IMR-90 (cell line): ENCODE measurements at regions not wholly inside any gene's neighbourhood (a gene's known extent, or its start where the extent isn't known, plus 50 kb on each side); places are given as distances from the start of the nearest gene placed in this dataset.

Experiments used
- ATAC-seq: fragments of 200-7000 bp; cut with Tn5 transposase; 2 replicates; pipeline ENCODE4 v1.9.1; 2020; ENCODE audit warnings: low read depth, mild to moderate bottlenecking, moderate library complexity
- BruUV-seq: library from RNA; stranded (reverse); fragments of 400-500 nt; replicated peaks from 2 replicates; lab custom pipeline; 2021; lab: Mats Ljungman, UMichigan
- CTCF ChIA-PET: fragments of 300-600 bp; formaldehyde crosslinking; extraction: SDS; loops from one replicate; lab custom pipeline; 2021; ENCODE audit warnings: antibody characterized with exemption; lab: Yijun Ruan, JAX
- POLR2A ChIA-PET: fragments of 300-600 bp; sonication (Branson Sonifier 250); formaldehyde crosslinking; loops from one replicate; lab custom pipeline; 2022; ENCODE audit warnings: antibody characterized with exemption; ENCODE audit not compliant: unreplicated experiment; lab: Charles Lee
- DNase-seq: peaks from one replicate; pipeline ENCODE4 v3.0.0; 2013
- H2AFZ ChIP-seq: replicated peaks from 2 replicates; pipeline ENCODE3; 2013; ENCODE audit warnings: low read length, mild to moderate bottlenecking; ENCODE audit not compliant: poor library complexity
- H2AK5ac ChIP-seq: 2 replicates; pipeline ENCODE4 v1.6.1; 2013; ENCODE audit warnings: low read depth, low read length, inconsistent platforms
- H2AK9ac ChIP-seq: replicated peaks from 2 replicates; pipeline ENCODE3; 2013; ENCODE audit warnings: mild to moderate bottlenecking, low read depth, low read length, moderate library complexity; ENCODE audit not compliant: poor library complexity
- H2BK120ac ChIP-seq: 2 replicates; pipeline ENCODE4 v1.6.1; 2013; ENCODE audit warnings: low read depth, low read length, inconsistent platforms
- H2BK15ac ChIP-seq: 3 replicates; pipeline ENCODE4 v1.6.1; 2013; ENCODE audit warnings: low read depth, low read length, inconsistent platforms
- H2BK20ac ChIP-seq: 2 replicates; pipeline ENCODE4 v1.6.1; 2013; ENCODE audit warnings: low read depth, mild to moderate bottlenecking, inconsistent platforms, low read length, moderate library complexity
- H2BK5ac ChIP-seq: 2 replicates; pipeline ENCODE4 v1.6.1; 2013; ENCODE audit warnings: mild to moderate bottlenecking, low read depth, low read length, inconsistent platforms; ENCODE audit not compliant: poor library complexity, severe bottlenecking
- H3K14ac ChIP-seq: replicated peaks from 2 replicates; pipeline ENCODE4 v1.6.1; 2013; ENCODE audit warnings: low read depth, low read length, inconsistent platforms
- H3K18ac ChIP-seq: 2 replicates; pipeline ENCODE4 v1.6.1; 2013; ENCODE audit warnings: low read depth, low read length, control low read depth
- H3K23ac ChIP-seq: 2 replicates; pipeline ENCODE4 v1.6.1; 2013; ENCODE audit warnings: low read depth, low read length, inconsistent platforms
- H3K27ac ChIP-seq: 2 replicates; pipeline ENCODE4 v1.5.1; 2013; ENCODE audit warnings: mild to moderate bottlenecking, control low read depth, low read length; ENCODE audit not compliant: insufficient read depth
- H3K27me3 ChIP-seq: 2 replicates; pipeline ENCODE4 v1.6.1; 2013; ENCODE audit warnings: low read length; ENCODE audit not compliant: control insufficient read depth, insufficient read depth
- H3K36me3 ChIP-seq: 2 replicates; pipeline ENCODE4 v1.6.1; 2013; ENCODE audit warnings: low read length, mixed read lengths; ENCODE audit not compliant: control insufficient read depth, insufficient read depth
- H3K4ac ChIP-seq: 2 replicates; pipeline ENCODE4 v1.6.1; 2013; ENCODE audit warnings: low read depth, low read length, inconsistent platforms
- H3K4me1 ChIP-seq: 2 replicates; pipeline ENCODE4 v1.6.1; 2013; ENCODE audit warnings: low read length, mixed read lengths; ENCODE audit not compliant: control insufficient read depth, insufficient read depth
- H3K4me2 ChIP-seq: 2 replicates; pipeline ENCODE4 v1.6.1; 2013; ENCODE audit warnings: low read depth, mild to moderate bottlenecking, control low read depth, low read length, moderate library complexity
- H3K4me3 ChIP-seq: 2 replicates; pipeline ENCODE4 v1.5.1; 2013; ENCODE audit warnings: low read depth, mild to moderate bottlenecking, control low read depth, low read length, moderate library complexity; ENCODE audit not compliant: insufficient read depth
- H3K56ac ChIP-seq: 2 replicates; pipeline ENCODE4 v1.6.1; 2013; ENCODE audit warnings: low read length, inconsistent platforms; ENCODE audit not compliant: insufficient read depth; ENCODE audit errors: extremely low read depth
- H3K79me1 ChIP-seq, 2 experiments: 2 replicates each; pipeline ENCODE4 v1.6.1; 2013; ENCODE audit warnings: low read length in 2 of 2, inconsistent platforms in 1 of 2, low read depth in 1 of 2
- H3K9ac ChIP-seq: 2 replicates; pipeline ENCODE4 v1.6.1; 2013; ENCODE audit warnings: low read depth, low read length, control low read depth
- H3K9me1 ChIP-seq: 2 replicates; pipeline ENCODE4 v1.6.1; 2013; ENCODE audit warnings: low read length, inconsistent platforms; ENCODE audit not compliant: insufficient read depth
- H3K9me3 ChIP-seq: 2 replicates; pipeline ENCODE4 v1.6.1; 2013; ENCODE audit warnings: low read length; ENCODE audit not compliant: control insufficient read depth, insufficient read depth
- H4K20me1 ChIP-seq: 2 replicates; pipeline ENCODE4 v1.6.1; 2013; ENCODE audit warnings: low read length, inconsistent platforms; ENCODE audit not compliant: insufficient read depth
- H4K5ac ChIP-seq: 2 replicates; pipeline ENCODE4 v1.6.1; 2013; ENCODE audit warnings: mild to moderate bottlenecking, low read depth, low read length, control low read depth
- H4K8ac ChIP-seq, 2 experiments: 2 replicates each; pipeline ENCODE4 v1.6.1; 2013; ENCODE audit warnings: low read depth in 2 of 2, low read length in 2 of 2, control low read depth in 1 of 2, inconsistent platforms in 1 of 2
- H4K91ac ChIP-seq: 2 replicates; pipeline ENCODE4 v1.6.1; 2013; ENCODE audit warnings: low read depth, low read length, inconsistent platforms; ENCODE audit not compliant: insufficient read depth
- CEBPB ChIP-seq: IDR thresholded peaks from 2 replicates; pipeline ENCODE4 v1.6.1; 2012; ENCODE audit warnings: low read depth, low read length, improper control_type of control experiment
- ELK1 ChIP-seq: fragments of 150-350 bp; IDR thresholded peaks from 2 replicates; pipeline ENCODE4 v1.6.1; 2016; ENCODE audit warnings: low read depth, mild to moderate bottlenecking, low read length, moderate library complexity, borderline replicate concordance
- NFE2L2 ChIP-seq: fragments of 150-350 bp; IDR thresholded peaks from 2 replicates; pipeline ENCODE4 v1.6.1; 2016; ENCODE audit warnings: low read depth, mild to moderate bottlenecking, low read length
- POLR2A ChIP-seq: IDR thresholded peaks from 2 replicates; pipeline ENCODE4 v1.6.1; 2012; ENCODE audit warnings: mild to moderate bottlenecking, low read depth, low read length
- RAD21 ChIP-seq: IDR thresholded peaks from 2 replicates; pipeline ENCODE4 v1.6.1; 2012; ENCODE audit warnings: low read length, improper control_type of control experiment
- RFX5 ChIP-seq: IDR thresholded peaks from 2 replicates; pipeline ENCODE4 v1.8.0; 2012; ENCODE audit warnings: low read depth, mild to moderate bottlenecking, low read length, moderate library complexity
- SMC3 ChIP-seq: fragments of 150-350 bp; IDR thresholded peaks from 2 replicates; pipeline ENCODE4 v1.6.1; 2016; ENCODE audit warnings: low read depth, mild to moderate bottlenecking, antibody characterized with exemption, low read length, moderate library complexity
- USF2 ChIP-seq: fragments of 150-350 bp; IDR thresholded peaks from 2 replicates; pipeline ENCODE4 v1.6.1; 2017; ENCODE audit warnings: mild to moderate bottlenecking, antibody characterized with exemption, low read length, low read depth
- WGBS, 2 experiments: methylation state at CpG; one replicate each; pipeline versions ENCODE4 v1.1.5 to v1.1.7; 2013; ENCODE audit warnings: missing lambda C conversion rate in 2 of 2; ENCODE audit not compliant: insufficient read length in 1 of 2; ENCODE audit errors: extremely low coverage in 2 of 2; 5-methylcytosine and 5-hydroxymethylcytosine counted together
- dilution Hi-C: fragments of 300-500 bp; cut with HindIII; formaldehyde crosslinking; loops from one replicate; pipeline ENCODE4 v1.14.3; 2018; ENCODE audit warnings: low sequenced_read_pairs; ENCODE audit not compliant: unreplicated experiment
- in situ Hi-C: fragments of 300-500 bp; cut with MboI; formaldehyde crosslinking; loops from 3 replicates; pipeline ENCODE4 v1.14.3; 2019; ENCODE audit warnings: low sequenced_read_pairs, inconsistent platforms, mixed read lengths
- intact Hi-C: fragments of 100-400 bp; cut with micrococcal nuclease; formaldehyde crosslinking; loops from 2 replicates; pipeline ENCODE4 v1.10.0; 2022

GRCh38 chr1:72885017-72885416 lies 602.7 kb upstream of the NEGR1 start:
- Histone ChIP-seq H2BK5ac (no peak overlapping the region), H3K36me3 (no peaks in the 10 kb centered on the region), H3K4me2 (no peak overlapping the region), H3K14ac (no peak overlapping the region), H3K79me1 (no peaks in the 10 kb centered on the region), H3K4me1 (no peaks in the 10 kb centered on the region), H3K18ac (no peak overlapping the region), H3K9me1 (no peaks in the 10 kb centered on the region), H3K56ac (no peak overlapping the region), H2BK120ac (no peak overlapping the region), H3K27me3 (no peaks in the 10 kb centered on the region), H3K9ac (no peak overlapping the region), H2BK20ac (no peak overlapping the region), H2AK5ac (no peak overlapping the region), H4K5ac (no peak overlapping the region), H3K27ac (no peak overlapping the region), H2AFZ (no peak overlapping the region), H2BK15ac (no peak overlapping the region), H3K4me3 (no peak overlapping the region), H3K9me3 (no peaks in the 10 kb centered on the region; the same call in 1 of the 2 replicates), H4K8ac (no peak overlapping the region), H4K91ac (no peak overlapping the region), H2AK9ac (no peak overlapping the region), H3K23ac (no peak overlapping the region), H3K4ac (no peak overlapping the region), H4K20me1 (no peaks in the 10 kb centered on the region)
- dilution Hi-C loops: no loop called here
- in situ Hi-C loops: no loop called here
- ChIA-PET POLR2A (no interaction called here), CTCF (no interaction called here)
- ATAC-seq (no peak), DNase-seq (no peak)
- TF ChIP-seq ELK1: no peak
- no peak for TF ChIP-seq NFE2L2
- TF ChIP-seq CEBPB: no peak
- TF ChIP-seq RFX5: no peak
- no peak for TF ChIP-seq SMC3
- no peak for TF ChIP-seq USF2
- no peak for TF ChIP-seq POLR2A
- TF ChIP-seq RAD21: no peak
- intact Hi-C loops: no loop called here
- WGBS, 2 experiments: no CpG with 5 or more reads among the region's 1 CpG
- no TSS peak for BruUV-seq
